ENCODE measurements at regions not wholly inside any gene's neighbourhood (a gene's known extent, or its start where the extent isn't known, plus 50 kb on each side); places are given as distances from the start of the nearest gene placed in this dataset.

GRCh38 chr1:81030441-81030840 lies 770.3 kb upstream of the ADGRL2 start:
- WGBS, 2 donors, result 73 to 79% methylated on average over 3 of the region's 3 CpGs
- no peak overlapping the region for H3K4me3 ChIP-seq
- no peak for TF ChIP-seq CTCF (IDR thresholded peaks at IDR 0.05)
- TF ChIP-seq POLR2A (IDR thresholded peaks at IDR 0.05), result no peak

GRCh38 chr1:81029266-81029665 lies 771.5 kb upstream of the ADGRL2 start:
- H3K4me3 ChIP-seq, result no peak overlapping the region
- H3K27ac ChIP-seq, result no peak overlapping the region
- intact Hi-C loops (cut with DNase I), result no loop called here
- no peaks in the 10 kb centered on the region for H3K9me3 ChIP-seq
- TF ChIP-seq POLR2A (IDR thresholded peaks at IDR 0.05) (no peak), CTCF (IDR thresholded peaks at IDR 0.05) (no peak)
- H3K4me1 ChIP-seq, result no peaks in the 10 kb centered on the region
- H3K27me3 ChIP-seq, result no peaks in the 10 kb centered on the region
- H3K36me3 ChIP-seq, result no peaks in the 10 kb centered on the region
- no peak for DNase-seq
- WGBS, 2 donors, result 82 to 88% methylated on average over 1 of the region's 1 CpG

More at GRCh38 chr1:81030441-81030840, 770.3 kb upstream of the ADGRL2 start:
- intact Hi-C loops (cut with DNase I), result no loop called here
- no peak overlapping the region for H3K27ac ChIP-seq
- DNase-seq, result no peak
- H3K9me3 ChIP-seq, result no peaks in the 10 kb centered on the region
- H3K27me3 ChIP-seq, result no peaks in the 10 kb centered on the region
- no peaks in the 10 kb centered on the region for H3K4me1 ChIP-seq
- H3K36me3 ChIP-seq, result no peaks in the 10 kb centered on the region

GRCh38 chr1:81023187-81023724 lies 777.5 kb upstream of the ADGRL2 start:
- TF ChIP-seq CTCF (IDR thresholded peaks at IDR 0.05) (no peak), POLR2A (IDR thresholded peaks at IDR 0.05) (no peak)
- Histone ChIP-seq H3K27me3 (no peaks in the 10 kb centered on the region), H3K4me1 (no peaks in the 10 kb centered on the region), H3K4me3 (no peak overlapping the region), H3K9me3 (no peaks in the 10 kb centered on the region), H3K36me3 (no peaks in the 10 kb centered on the region), H3K27ac (no peak overlapping the region)
- 81 to 85% methylated on average over 5 of the region's 5 CpGs for WGBS, 2 donors
- intact Hi-C loops (cut with DNase I), result no loop called here
- DNase-seq, result no peak

- Histone ChIP-seq H3K27me3 (no peaks in the 10 kb centered on the region), H3K27ac (no peak overlapping the region), H3K4me3 (no peak overlapping the region), H3K9me3 (no peaks in the 10 kb centered on the region), H3K4me1 (no peaks in the 10 kb centered on the region), H3K36me3 (no peaks in the 10 kb centered on the region)
- intact Hi-C loops (cut with DNase I), result no loop called here
- DNase-seq, result no peak
- WGBS, 2 donors, result 84 to 100% methylated on average over 1 of the region's 1 CpG
- TF ChIP-seq POLR2A (IDR thresholded peaks at IDR 0.05) (no peak), CTCF (IDR thresholded peaks at IDR 0.05) (no peak)
Observed at GRCh38 chr1:81021134-81021533, 779.6 kb upstream of the ADGRL2 start.

- Histone ChIP-seq H3K27me3 (no peaks in the 10 kb centered on the region), H3K36me3 (no peaks in the 10 kb centered on the region), H3K4me3 (no peak overlapping the region), H3K27ac (no peak overlapping the region), H3K9me3 (no peaks in the 10 kb centered on the region), H3K4me1 (no peaks in the 10 kb centered on the region)
- no peak for DNase-seq
- TF ChIP-seq CTCF (IDR thresholded peaks at IDR 0.05), result no peak
- no peak for TF ChIP-seq POLR2A (IDR thresholded peaks at IDR 0.05)
- 67 to 88% methylated on average over 1 of the region's 1 CpG for WGBS, 2 donors
- intact Hi-C loops (cut with DNase I), result no loop called here
Observed at GRCh38 chr1:81020506-81020905, 780.2 kb upstream of the ADGRL2 start.
